ENCODE measurements at regions not wholly inside any gene's neighbourhood (a gene's known extent, or its start where the extent isn't known, plus 50 kb on each side); places are given as distances from the start of the nearest gene placed in this dataset.
"Not testable (repeated sequence)": the region's sequence is repeated elsewhere in the genome, so short reads cannot be mapped to it uniquely, and the experiment has no call there.

GRCh38 chr12:90574676-90575075, 380.3 kb downstream of the CCER1 start:
- Mint-ChIP-seq H3K27me3 (no peaks in the 10 kb centered on the region), H3K36me3 (ENCODE audit: low read depth) (no peaks in the 10 kb centered on the region), H3K9me3 (peaks cover 2% of the 10 kb centered on the region), H3K4me1 (ENCODE audit: low read depth) (no peaks in the 10 kb centered on the region), H3K27ac (no peak overlapping the region), H3K4me3 (no peak overlapping the region)
- DNase-seq, result no peak

DNA sequence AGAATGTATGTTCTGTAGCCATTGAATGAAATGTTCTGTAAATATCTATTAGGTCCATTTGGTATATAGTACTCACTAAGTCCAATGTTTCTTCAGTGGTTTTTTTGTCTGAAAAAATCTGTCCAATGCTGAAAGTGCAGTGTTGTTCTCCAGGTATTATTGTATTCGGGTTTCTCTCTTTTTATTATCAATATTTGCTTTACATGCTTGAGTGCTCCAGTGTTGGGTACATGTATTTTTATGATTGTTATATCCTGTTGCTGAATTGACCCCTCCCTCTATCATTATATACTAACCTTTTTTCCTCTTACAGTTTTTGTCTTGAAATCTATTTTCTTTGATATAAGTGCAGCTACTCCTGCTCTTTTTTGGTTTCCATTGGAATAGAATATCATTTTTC, 382.2 kb downstream of the CCER1 start:
- Mint-ChIP-seq H3K27ac (no peak overlapping the region), H3K4me3 (no peak overlapping the region), H3K27me3 (no peaks in the 10 kb centered on the region), H3K9me3 (peaks cover 2% of the 10 kb centered on the region), H3K36me3 (ENCODE audit: low read depth) (no peaks in the 10 kb centered on the region), H3K4me1 (ENCODE audit: low read depth) (no peaks in the 10 kb centered on the region)
- no peak for DNase-seq

DNA sequence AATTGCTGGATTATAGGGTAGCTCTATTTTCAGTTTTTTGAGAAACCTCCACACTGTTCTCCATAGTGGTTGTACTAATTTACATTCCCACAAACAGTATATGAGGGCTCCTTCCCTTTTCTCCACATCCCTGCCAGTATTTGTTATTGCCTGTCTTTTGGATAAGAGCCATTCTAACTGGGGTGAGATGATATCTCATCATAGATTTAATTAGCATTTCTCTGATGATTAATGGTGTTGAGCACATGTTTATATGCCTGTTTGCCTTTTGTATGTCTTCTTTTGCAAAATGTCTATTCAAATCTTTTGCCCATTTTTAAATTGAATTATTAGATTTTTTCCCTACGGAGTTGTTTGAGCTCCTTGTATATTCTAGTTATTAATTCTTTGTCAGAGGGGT, 385.3 kb downstream of the CCER1 start:
- Mint-ChIP-seq H3K36me3 (ENCODE audit: low read depth) (no peaks in the 10 kb centered on the region), H3K4me3 (no peak overlapping the region), H3K27me3 (no peaks in the 10 kb centered on the region), H3K9me3 (peaks cover 8% of the 10 kb centered on the region), H3K4me1 (ENCODE audit: low read depth) (no peaks in the 10 kb centered on the region), H3K27ac (no peak overlapping the region)
- DNase-seq, result no peak

GRCh38 chr12:90562671-90563070, 392.3 kb downstream of the CCER1 start:
- H3K9me3 Mint-ChIP-seq, result peaks cover 8% of the 10 kb centered on the region
- H3K36me3 Mint-ChIP-seq (ENCODE audit: low read depth), result no peaks in the 10 kb centered on the region
- no peak for DNase-seq

DNA sequence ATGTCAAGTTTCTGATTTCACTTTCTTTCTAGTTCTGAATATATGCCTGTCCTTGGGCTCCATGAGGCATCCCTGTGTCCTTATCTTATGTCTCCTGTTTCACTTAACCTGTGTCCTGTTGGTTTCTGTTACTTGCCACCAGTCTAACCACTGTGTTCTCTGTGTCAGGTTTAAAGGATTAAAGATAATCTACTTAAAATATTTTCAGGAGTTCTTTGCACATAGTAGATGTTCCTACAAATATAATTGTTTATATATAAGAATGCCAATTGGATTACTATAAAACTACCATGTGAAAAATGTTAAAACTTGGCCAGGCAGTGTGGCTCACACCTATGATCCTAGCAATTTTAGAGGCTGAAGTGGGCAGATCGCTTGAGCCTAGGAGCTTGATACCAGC, 406.4 kb downstream of the CCER1 start:
- Mint-ChIP-seq H3K4me3 (no peak overlapping the region), H3K36me3 (ENCODE audit: low read depth) (no peaks in the 10 kb centered on the region), H3K4me1 (ENCODE audit: low read depth) (no peaks in the 10 kb centered on the region), H3K27me3 (no peaks in the 10 kb centered on the region), H3K9me3 (no peaks in the 10 kb centered on the region), H3K27ac (no peak overlapping the region)
- no peak for DNase-seq

More at GRCh38 chr12:90562671-90563070, 392.3 kb downstream of the CCER1 start:
- Mint-ChIP-seq H3K4me1 (ENCODE audit: low read depth) (no peaks in the 10 kb centered on the region), H3K27ac (no peak overlapping the region), H3K27me3 (no peaks in the 10 kb centered on the region), H3K4me3 (no peak overlapping the region)

GRCh38 chr12:90546511-90546910, 408.5 kb downstream of the CCER1 start:
- no peak for DNase-seq
- Mint-ChIP-seq H3K4me1 (ENCODE audit: low read depth) (no peaks in the 10 kb centered on the region), H3K27ac (no peak overlapping the region), H3K4me3 (no peak overlapping the region), H3K9me3 (no peaks in the 10 kb centered on the region), H3K27me3 (no peaks in the 10 kb centered on the region), H3K36me3 (ENCODE audit: low read depth) (no peaks in the 10 kb centered on the region)

- no peak for DNase-seq
- H3K4me1 Mint-ChIP-seq (ENCODE audit: low read depth), result no peaks in the 10 kb centered on the region
These were observed 411.1 kb downstream of the CCER1 start for GRCh38 chr12:90543841-90544240.

GRCh38 chr12:90543374-90543773, 411.6 kb downstream of the CCER1 start:
- Mint-ChIP-seq H3K4me3 (no peak overlapping the region), H3K36me3 (ENCODE audit: low read depth) (no peaks in the 10 kb centered on the region), H3K27me3 (no peaks in the 10 kb centered on the region), H3K27ac (no peak overlapping the region), H3K4me1 (ENCODE audit: low read depth) (no peaks in the 10 kb centered on the region), H3K9me3 (no peaks in the 10 kb centered on the region)
- no peak for DNase-seq

More at GRCh38 chr12:90543841-90544240, 411.1 kb downstream of the CCER1 start:
- Mint-ChIP-seq H3K27me3 (no peaks in the 10 kb centered on the region), H3K27ac (no peak overlapping the region), H3K9me3 (no peaks in the 10 kb centered on the region), H3K4me3 (no peak overlapping the region), H3K36me3 (ENCODE audit: low read depth) (no peaks in the 10 kb centered on the region)

DNA sequence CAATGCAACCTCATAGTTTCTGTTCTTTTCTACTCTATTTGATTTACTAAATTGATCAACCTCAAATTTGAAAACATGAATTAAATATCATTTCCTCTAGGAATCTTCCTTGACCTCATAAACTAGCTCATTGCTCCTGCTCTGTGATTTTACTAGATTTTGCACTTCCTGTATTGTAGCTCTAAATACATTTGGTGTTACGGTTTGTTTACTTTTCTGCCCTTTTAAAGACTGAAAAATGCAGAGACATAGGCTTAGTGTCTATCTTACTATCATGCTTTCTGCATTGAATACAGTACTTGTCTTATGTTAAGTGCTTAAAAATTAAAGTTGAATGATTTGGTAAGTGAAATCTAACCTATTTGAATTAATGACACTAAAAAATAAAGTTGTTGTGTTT, 412.1 kb downstream of the CCER1 start:
- H3K36me3 Mint-ChIP-seq (ENCODE audit: low read depth), result not testable (repeated sequence)

GRCh38 chr12:90533828-90534227, 421.1 kb downstream of the CCER1 start:
- not testable (repeated sequence) for DNase-seq; H3K9me3 Mint-ChIP-seq; H3K27ac Mint-ChIP-seq; H3K27me3 Mint-ChIP-seq; H3K36me3 Mint-ChIP-seq (ENCODE audit: low read depth); H3K4me1 Mint-ChIP-seq (ENCODE audit: low read depth); H3K4me3 Mint-ChIP-seq

More for the DNA sequence above, 412.1 kb downstream of the CCER1 start:
- H3K9me3 Mint-ChIP-seq; H3K27me3 Mint-ChIP-seq; H3K4me3 Mint-ChIP-seq; DNase-seq; H3K27ac Mint-ChIP-seq; H3K4me1 Mint-ChIP-seq (ENCODE audit: low read depth): not testable (repeated sequence)

DNA sequence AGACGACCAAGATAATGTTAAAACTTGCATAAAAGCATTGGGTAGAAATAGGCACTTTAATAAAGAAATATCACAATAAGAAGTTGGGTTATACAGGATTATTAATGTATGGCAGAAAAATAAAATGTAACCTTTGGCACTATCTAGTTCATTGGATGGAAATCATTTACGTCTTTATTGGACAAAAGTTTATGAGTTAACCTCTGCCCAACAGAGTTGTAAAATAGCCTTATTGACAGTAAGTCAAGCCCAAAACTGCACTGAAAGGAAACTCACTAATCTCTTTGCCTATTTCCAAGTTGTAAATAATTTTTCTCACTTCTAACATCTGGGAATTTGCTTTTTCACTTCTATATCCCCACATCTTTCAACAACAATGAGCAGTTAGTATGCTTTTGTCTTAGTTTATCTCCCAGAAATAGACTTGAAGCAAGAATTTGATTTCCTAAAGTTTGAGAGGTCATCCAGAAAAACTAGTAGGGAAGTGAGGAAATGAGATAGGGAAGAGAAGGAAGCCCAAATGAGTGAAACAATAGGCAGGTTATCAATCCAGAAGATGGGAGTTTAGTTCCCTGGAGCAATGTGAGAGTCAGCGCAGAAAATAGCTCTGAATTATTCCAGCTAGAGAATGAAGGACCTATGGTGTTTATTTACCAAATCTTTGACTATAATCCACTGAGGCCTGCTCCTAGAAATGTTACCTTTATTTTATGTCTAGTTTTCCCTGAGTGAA, 434.8 kb downstream of the CCER1 start:
- Mint-ChIP-seq H3K4me3 (no peak overlapping the region), H3K27ac (no peak overlapping the region), H3K9me3 (no peaks in the 10 kb centered on the region), H3K27me3 (peaks cover 7% of the 10 kb centered on the region), H3K4me1 (ENCODE audit: low read depth) (peaks cover 11% of the 10 kb centered on the region), H3K36me3 (ENCODE audit: low read depth) (no peaks in the 10 kb centered on the region)
- no peak for DNase-seq

DNA sequence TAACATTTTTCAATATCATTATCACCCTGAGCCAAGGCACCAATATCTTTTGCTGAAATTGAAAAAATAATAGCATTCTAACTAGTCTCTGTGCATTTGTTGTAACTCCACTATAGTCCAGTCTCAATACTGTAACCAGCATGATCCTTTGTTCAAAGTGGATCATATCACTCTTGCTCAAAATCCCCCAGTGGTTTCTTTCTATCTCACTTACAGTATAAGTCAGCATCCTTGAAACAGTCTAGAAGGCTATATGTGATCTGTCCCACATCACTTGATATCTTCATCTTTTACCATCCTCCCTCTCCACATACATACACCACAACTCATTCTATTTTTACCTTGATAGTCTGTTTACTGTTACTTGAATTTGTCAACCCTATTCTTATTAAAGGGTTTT, 435.7 kb downstream of the CCER1 start:
- Mint-ChIP-seq H3K4me3 (no peak overlapping the region), H3K4me1 (ENCODE audit: low read depth) (peaks cover 15% of the 10 kb centered on the region), H3K27me3 (peaks cover 7% of the 10 kb centered on the region), H3K27ac (no peak overlapping the region), H3K9me3 (no peaks in the 10 kb centered on the region), H3K36me3 (ENCODE audit: low read depth) (no peaks in the 10 kb centered on the region)
- DNase-seq, result no peak

DNA sequence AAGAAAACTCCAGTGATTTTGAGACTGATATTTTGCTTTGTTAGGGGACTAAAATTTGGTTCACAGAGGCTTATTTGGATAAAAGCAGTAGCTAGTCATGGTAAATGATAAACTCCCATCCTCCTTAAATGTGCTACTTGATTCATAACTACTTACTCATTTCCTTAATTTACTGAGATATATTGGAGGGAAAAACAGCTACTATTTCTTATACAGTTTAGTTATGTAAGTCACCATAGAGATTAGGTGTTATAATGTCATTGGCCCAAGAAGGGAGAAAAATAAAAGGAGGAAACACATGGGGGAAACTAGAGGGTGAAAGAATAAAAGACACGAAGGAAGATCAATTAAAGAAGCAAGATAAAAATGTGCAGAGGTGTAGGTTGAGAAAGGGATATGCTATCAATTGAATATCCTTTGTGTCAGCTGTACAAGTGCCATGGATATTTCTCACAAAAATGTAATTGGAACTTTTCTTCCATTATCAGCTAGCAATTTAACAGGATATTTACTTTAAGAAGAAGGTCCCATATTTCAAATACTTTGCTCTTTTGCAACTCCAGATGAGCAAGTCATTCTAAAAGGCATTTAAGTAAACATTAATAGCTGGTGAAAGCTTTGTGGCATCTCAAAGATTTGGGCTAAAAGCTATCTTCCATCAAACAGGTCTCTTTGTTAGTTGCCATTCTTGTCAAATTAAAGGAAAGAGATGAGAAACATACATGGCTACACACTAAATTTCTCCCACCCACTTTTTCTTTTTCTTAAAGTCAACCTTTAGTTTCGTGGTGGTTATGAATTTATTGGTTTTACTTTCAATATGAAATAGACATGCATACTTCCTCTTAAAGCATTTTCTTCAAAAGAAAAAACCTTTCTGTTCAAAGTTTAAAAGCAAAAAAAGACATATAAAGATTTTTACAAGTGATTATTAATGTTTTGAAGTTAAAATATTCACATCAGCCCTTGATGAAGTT, 439.5 kb downstream of the CCER1 start:
- no peak for DNase-seq
- Mint-ChIP-seq H3K4me3 (no peak overlapping the region), H3K4me1 (ENCODE audit: low read depth) (peaks cover 17% of the 10 kb centered on the region), H3K27ac (no peak overlapping the region), H3K36me3 (ENCODE audit: low read depth) (no peaks in the 10 kb centered on the region), H3K27me3 (peaks cover 7% of the 10 kb centered on the region), H3K9me3 (no peaks in the 10 kb centered on the region)

- Mint-ChIP-seq H3K4me3 (no peak overlapping the region), H3K4me1 (ENCODE audit: low read depth) (peaks cover 17% of the 10 kb centered on the region), H3K27ac (no peak overlapping the region), H3K27me3 (peaks cover 7% of the 10 kb centered on the region), H3K36me3 (ENCODE audit: low read depth) (no peaks in the 10 kb centered on the region), H3K9me3 (no peaks in the 10 kb centered on the region)
- no peak for DNase-seq
These were observed 440.7 kb downstream of the CCER1 start for GRCh38 chr12:90514325-90514724.

- no peaks in the 10 kb centered on the region for H3K9me3 Mint-ChIP-seq
- no peaks in the 10 kb centered on the region for H3K36me3 Mint-ChIP-seq (ENCODE audit: low read depth)
- DNase-seq, result no peak
- no peak overlapping the region for H3K27ac Mint-ChIP-seq
- H3K4me1 Mint-ChIP-seq (ENCODE audit: low read depth), result peaks cover 17% of the 10 kb centered on the region
- peaks cover 3% of the 10 kb centered on the region for H3K27me3 Mint-ChIP-seq
- H3K4me3 Mint-ChIP-seq, result no peak overlapping the region
These were observed 442.5 kb downstream of the CCER1 start for GRCh38 chr12:90512518-90512917.

Data from activated T-cell treated with anti-CD3 and anti-CD28 coated beads, Interleukin-2, amount 50 U/mL, for 24 hours (primary cell).